ENCODE measurements at regions not wholly inside any gene's neighbourhood (a gene's known extent, or its start where the extent isn't known, plus 50 kb on each side); places are given as distances from the start of the nearest gene placed in this dataset.
"Not testable (repeated sequence)": the region's sequence is repeated elsewhere in the genome, so short reads cannot be mapped to it uniquely, and the experiment has no call there.

DNA sequence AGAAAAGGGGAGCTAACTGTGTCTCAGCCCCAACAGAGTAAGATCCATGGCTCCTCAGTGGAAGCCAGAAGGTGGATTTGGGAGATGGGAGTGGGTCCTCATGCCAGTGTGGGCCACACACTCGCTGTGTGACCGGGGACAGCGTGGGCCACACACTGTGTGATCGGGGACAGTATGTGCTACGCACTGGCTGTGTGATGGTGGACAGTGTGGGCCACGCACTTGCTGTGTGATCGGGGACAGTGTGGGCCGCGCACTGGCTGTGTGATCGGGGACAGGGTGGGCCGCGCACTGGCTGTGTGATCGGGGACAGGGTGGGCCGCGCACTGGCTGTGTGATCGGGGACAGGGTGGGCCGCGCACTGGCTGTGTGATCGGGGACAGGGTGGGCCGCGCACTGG is 282.5 kb downstream of the NXPE2 start:
- H3K9me3 Mint-ChIP-seq, H3K27ac Mint-ChIP-seq, H3K4me3 Mint-ChIP-seq, H3K27me3 Mint-ChIP-seq, H3K36me3 Mint-ChIP-seq, H3K4me1 Mint-ChIP-seq, DNase-seq, CTCF ChIA-PET: not testable (repeated sequence)

GRCh38 chr11:114964676-114965214 is 286.4 kb downstream of the NXPE2 start:
- H3K36me3 Mint-ChIP-seq, result no peaks in the 10 kb centered on the region
- no peaks in the 10 kb centered on the region for H3K9me3 Mint-ChIP-seq
- H3K27me3 Mint-ChIP-seq, result no peaks in the 10 kb centered on the region
- no peaks in the 10 kb centered on the region for H3K4me1 Mint-ChIP-seq
- H3K27ac Mint-ChIP-seq, result no peak overlapping the region
- no peak overlapping the region for H3K4me3 Mint-ChIP-seq
- DNase-seq, result no peak
- CTCF ChIA-PET, result no interaction called here

- no peak for DNase-seq
- Mint-ChIP-seq H3K27ac (no peak overlapping the region), H3K36me3 (no peaks in the 10 kb centered on the region), H3K9me3 (no peaks in the 10 kb centered on the region), H3K27me3 (no peaks in the 10 kb centered on the region), H3K4me3 (no peak overlapping the region), H3K4me1 (no peaks in the 10 kb centered on the region)
- CTCF ChIA-PET, result no interaction called here
Observed at GRCh38 chr11:114970927-114971645, 292.8 kb downstream of the NXPE2 start.

- DNase-seq, result no peak
- CTCF ChIA-PET, result no interaction called here
- Mint-ChIP-seq H3K4me1 (no peaks in the 10 kb centered on the region), H3K27me3 (no peaks in the 10 kb centered on the region), H3K4me3 (no peak overlapping the region), H3K9me3 (no peaks in the 10 kb centered on the region), H3K27ac (no peak overlapping the region), H3K36me3 (no peaks in the 10 kb centered on the region)
Observed at GRCh38 chr11:114972105-114972504, 293.8 kb downstream of the NXPE2 start.

DNA sequence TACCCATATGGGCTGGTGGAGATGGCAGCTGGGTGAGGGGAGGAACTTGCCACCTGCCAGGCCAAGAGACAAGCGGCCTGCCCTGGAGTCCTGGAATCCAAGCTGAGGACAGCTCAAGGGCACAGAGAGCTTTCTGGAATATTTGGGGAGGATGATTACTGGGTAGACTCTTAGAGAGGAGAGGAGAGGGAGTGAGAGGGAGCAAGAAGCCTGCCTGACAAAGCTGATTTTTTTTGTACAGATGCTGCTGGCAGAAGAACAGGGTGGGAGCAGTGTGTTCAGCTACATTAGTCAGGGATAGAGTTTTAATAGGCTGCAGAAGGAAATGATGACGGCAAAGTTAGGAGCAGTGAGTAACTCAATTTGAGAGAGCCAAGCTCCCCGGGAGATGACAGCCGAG is 299.3 kb downstream of the NXPE2 start:
- Mint-ChIP-seq H3K4me1 (no peaks in the 10 kb centered on the region), H3K36me3 (no peaks in the 10 kb centered on the region), H3K9me3 (no peaks in the 10 kb centered on the region), H3K27ac (no peak overlapping the region), H3K4me3 (no peak overlapping the region), H3K27me3 (no peaks in the 10 kb centered on the region)
- CTCF ChIA-PET, result no interaction called here
- no peak for DNase-seq

DNA sequence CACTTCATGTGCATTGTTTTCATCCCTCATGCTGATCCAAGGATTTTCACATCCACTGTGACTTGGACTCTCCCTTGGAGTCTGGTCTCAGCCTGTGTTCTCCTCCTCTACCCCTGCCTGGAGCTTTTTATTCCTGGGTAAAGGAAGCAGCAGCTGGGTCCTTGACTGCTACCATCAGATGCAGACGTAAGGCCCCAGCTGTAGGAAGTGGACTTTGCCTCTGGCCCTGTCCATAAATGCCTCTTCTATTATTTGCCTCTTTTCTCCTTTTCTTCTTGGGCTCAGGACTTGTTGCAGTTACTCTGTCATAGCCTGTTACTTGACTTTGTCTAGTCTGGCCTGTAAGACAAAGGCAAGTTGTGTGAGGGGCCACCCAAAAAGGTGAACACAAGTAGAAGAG is 303.8 kb downstream of the NXPE2 start:
- no peak overlapping the region for H3K4me3 Mint-ChIP-seq
- no peaks in the 10 kb centered on the region for H3K27me3 Mint-ChIP-seq
- H3K4me1 Mint-ChIP-seq, result no peaks in the 10 kb centered on the region
- H3K27ac Mint-ChIP-seq, result no peak overlapping the region
- no peak for DNase-seq
- CTCF ChIA-PET, result no interaction called here
- no peaks in the 10 kb centered on the region for H3K36me3 Mint-ChIP-seq
- H3K9me3 Mint-ChIP-seq, result no peaks in the 10 kb centered on the region

- no peaks in the 10 kb centered on the region for H3K4me1 Mint-ChIP-seq
- CTCF ChIA-PET, result no interaction called here
- no peaks in the 10 kb centered on the region for H3K9me3 Mint-ChIP-seq
- no peaks in the 10 kb centered on the region for H3K27me3 Mint-ChIP-seq
- DNase-seq, result no peak
- H3K4me3 Mint-ChIP-seq, result no peak overlapping the region
- no peaks in the 10 kb centered on the region for H3K36me3 Mint-ChIP-seq
- no peak overlapping the region for H3K27ac Mint-ChIP-seq
Observed at GRCh38 chr11:114984611-114985163, 306.4 kb downstream of the NXPE2 start.

DNA sequence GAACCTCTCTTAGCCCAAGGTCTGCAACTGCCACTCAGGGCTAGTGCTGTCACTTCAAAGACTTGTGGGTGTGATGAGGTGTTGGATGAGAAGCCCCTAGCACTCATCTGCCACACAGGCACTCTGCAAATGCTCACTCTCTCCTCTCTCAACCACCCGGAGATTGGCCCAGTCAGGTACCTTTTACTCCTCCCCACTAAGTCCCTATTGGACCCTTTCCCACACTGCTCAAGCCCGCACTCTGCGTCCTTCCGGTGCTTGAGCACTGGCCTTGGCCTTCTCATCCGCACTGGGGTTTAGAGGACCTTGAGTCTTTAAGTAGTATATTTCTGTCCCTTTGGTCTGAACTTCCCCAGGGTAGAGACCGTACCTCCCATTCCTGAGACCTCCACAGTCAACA is 308.0 kb downstream of the NXPE2 start:
- no peaks in the 10 kb centered on the region for H3K4me1 Mint-ChIP-seq
- H3K9me3 Mint-ChIP-seq, result no peaks in the 10 kb centered on the region
- no peaks in the 10 kb centered on the region for H3K27me3 Mint-ChIP-seq
- no peak overlapping the region for H3K27ac Mint-ChIP-seq
- H3K4me3 Mint-ChIP-seq, result no peak overlapping the region
- CTCF ChIA-PET, result no interaction called here
- DNase-seq, result no peak
- no peaks in the 10 kb centered on the region for H3K36me3 Mint-ChIP-seq

GRCh38 chr11:114987186-114987760 is 308.9 kb downstream of the NXPE2 start:
- CTCF ChIA-PET, result no interaction called here
- Mint-ChIP-seq H3K27me3 (no peaks in the 10 kb centered on the region), H3K9me3 (no peaks in the 10 kb centered on the region), H3K36me3 (no peaks in the 10 kb centered on the region), H3K4me1 (no peaks in the 10 kb centered on the region), H3K4me3 (no peak overlapping the region), H3K27ac (no peak overlapping the region)
- DNase-seq, result no peak

DNA sequence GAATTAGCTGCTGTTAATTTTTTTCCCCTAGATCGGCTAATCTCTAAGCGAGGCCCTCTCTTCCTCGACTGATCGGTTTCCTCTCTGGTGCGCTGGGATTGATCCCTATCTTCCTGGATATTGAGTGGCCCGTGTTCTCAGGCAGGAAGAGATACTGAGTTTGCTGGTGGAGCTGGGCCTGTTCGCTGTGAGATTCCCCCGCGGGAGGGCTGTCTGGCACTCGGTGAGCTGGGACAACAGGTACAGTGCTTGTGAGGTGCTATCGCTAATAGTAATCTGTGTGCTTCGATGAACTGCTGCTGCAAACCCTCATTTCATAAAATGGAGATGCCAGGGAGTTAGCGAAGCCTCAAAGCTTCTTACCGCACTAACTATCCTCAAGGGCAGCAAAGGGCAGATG is 310.3 kb downstream of the NXPE2 start:
- CTCF ChIA-PET, result interaction anchor here (0.7 kb wide), 1 partner anchor 600 kb away, joined by 3 read pairs; no protein-coding TSS in a partner anchor
- Mint-ChIP-seq H3K4me3 (no peak overlapping the region), H3K27me3 (no peaks in the 10 kb centered on the region), H3K4me1 (no peaks in the 10 kb centered on the region), H3K9me3 (no peaks in the 10 kb centered on the region), H3K36me3 (no peaks in the 10 kb centered on the region), H3K27ac (no peak overlapping the region)
- no peak for DNase-seq

DNA sequence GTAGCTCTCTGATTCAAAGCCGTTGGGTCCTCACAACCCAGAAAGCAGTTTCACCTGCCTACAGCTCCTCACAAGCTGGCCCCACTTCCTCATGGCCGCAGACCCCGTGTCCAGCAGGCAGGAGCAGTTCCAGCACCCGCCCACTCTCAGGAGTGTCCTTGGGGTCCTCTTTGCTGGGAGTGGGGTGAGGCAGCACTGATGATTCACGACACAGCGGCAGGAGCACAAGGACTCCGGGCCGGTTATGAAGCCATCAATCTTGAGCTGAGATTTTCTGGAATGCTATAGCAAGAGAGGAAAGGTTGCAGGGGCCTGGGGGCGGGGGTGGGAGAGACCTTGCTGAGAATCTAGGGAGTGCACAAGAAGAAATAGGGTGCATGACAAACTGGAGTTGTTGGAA is 311.2 kb downstream of the NXPE2 start:
- H3K27ac Mint-ChIP-seq, result no peak overlapping the region
- CTCF ChIA-PET, result no interaction called here
- H3K4me3 Mint-ChIP-seq, result no peak overlapping the region
- DNase-seq, result no peak
- H3K36me3 Mint-ChIP-seq, result no peaks in the 10 kb centered on the region
- H3K27me3 Mint-ChIP-seq, result no peaks in the 10 kb centered on the region
- H3K9me3 Mint-ChIP-seq, result no peaks in the 10 kb centered on the region
- H3K4me1 Mint-ChIP-seq, result no peaks in the 10 kb centered on the region

DNA sequence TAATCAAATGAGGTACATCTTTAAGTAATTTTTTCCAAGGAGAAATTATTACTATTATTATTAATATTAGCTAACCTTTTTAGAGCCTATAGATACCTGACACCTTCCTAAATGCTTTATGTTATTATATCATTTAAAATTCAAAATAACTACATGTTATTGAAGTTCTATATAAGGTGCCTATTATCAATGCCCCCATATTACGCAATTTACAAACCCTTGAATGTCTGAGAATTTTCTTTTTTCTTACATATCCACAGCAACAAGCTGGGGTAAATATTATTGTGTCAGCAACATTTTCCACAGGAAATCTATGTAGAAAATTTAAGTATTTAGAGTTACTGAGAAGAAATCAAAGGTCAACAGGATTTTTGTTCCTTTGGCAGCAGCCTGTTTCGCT is 327.3 kb downstream of the NXPE2 start:
- CTCF ChIA-PET, result no interaction called here
- Mint-ChIP-seq H3K4me1 (no peaks in the 10 kb centered on the region), H3K36me3 (no peaks in the 10 kb centered on the region), H3K4me3 (no peak overlapping the region), H3K27ac (no peak overlapping the region), H3K9me3 (no peaks in the 10 kb centered on the region), H3K27me3 (no peaks in the 10 kb centered on the region)
- DNase-seq, result no peak

GRCh38 chr11:115007851-115008250 is 329.5 kb downstream of the NXPE2 start:
- Mint-ChIP-seq H3K27ac (no peak overlapping the region), H3K4me3 (no peak overlapping the region), H3K9me3 (no peaks in the 10 kb centered on the region), H3K36me3 (no peaks in the 10 kb centered on the region), H3K27me3 (no peaks in the 10 kb centered on the region), H3K4me1 (no peaks in the 10 kb centered on the region)
- CTCF ChIA-PET, result no interaction called here
- DNase-seq, result no peak

DNA sequence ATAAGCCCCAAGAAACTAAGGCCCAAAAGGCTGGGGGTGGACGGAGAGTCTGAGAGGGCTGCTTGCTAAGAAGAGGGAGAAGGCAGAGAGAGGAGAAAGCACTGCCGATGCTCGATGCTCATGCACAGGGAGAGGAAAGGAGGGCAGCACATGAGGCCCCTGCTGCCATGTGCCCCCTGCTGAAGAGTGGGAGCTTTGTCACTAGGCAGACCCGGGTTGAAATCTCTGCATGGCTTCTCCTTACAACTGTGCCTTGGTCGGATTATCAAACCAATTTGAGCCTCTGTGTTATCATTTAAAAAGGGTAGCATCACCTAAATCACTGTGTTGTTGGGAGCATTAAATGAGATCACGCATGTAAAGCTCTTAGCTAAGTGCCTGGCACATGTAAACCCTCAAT is 330.5 kb downstream of the NXPE2 start:
- H3K4me3 Mint-ChIP-seq, result no peak overlapping the region
- DNase-seq, result no peak
- H3K36me3 Mint-ChIP-seq, result no peaks in the 10 kb centered on the region
- no peaks in the 10 kb centered on the region for H3K4me1 Mint-ChIP-seq
- peaks cover 2% of the 10 kb centered on the region for H3K9me3 Mint-ChIP-seq
- H3K27ac Mint-ChIP-seq, result no peak overlapping the region
- CTCF ChIA-PET, result no interaction called here
- H3K27me3 Mint-ChIP-seq, result no peaks in the 10 kb centered on the region

- Mint-ChIP-seq H3K27me3 (no peaks in the 10 kb centered on the region), H3K36me3 (no peaks in the 10 kb centered on the region), H3K27ac (no peak overlapping the region), H3K4me1 (no peaks in the 10 kb centered on the region), H3K4me3 (no peak overlapping the region), H3K9me3 (peaks cover 5% of the 10 kb centered on the region)
- CTCF ChIA-PET, result no interaction called here
- DNase-seq, result no peak
Observed at GRCh38 chr11:115017529-115017928, 339.2 kb downstream of the NXPE2 start.

Measured in activated naive CD4-positive, alpha-beta T cell treated with anti-CD3 and anti-CD28 coated beads, Interleukin-2, amount 10 ng/mL, durations not matched to agents 7 days and 5 days (primary cell).